ENCODE measurements at regions not wholly inside any gene's neighbourhood (a gene's known extent, or its start where the extent isn't known, plus 50 kb on each side); places are given as distances from the start of the nearest gene placed in this dataset.

DNA sequence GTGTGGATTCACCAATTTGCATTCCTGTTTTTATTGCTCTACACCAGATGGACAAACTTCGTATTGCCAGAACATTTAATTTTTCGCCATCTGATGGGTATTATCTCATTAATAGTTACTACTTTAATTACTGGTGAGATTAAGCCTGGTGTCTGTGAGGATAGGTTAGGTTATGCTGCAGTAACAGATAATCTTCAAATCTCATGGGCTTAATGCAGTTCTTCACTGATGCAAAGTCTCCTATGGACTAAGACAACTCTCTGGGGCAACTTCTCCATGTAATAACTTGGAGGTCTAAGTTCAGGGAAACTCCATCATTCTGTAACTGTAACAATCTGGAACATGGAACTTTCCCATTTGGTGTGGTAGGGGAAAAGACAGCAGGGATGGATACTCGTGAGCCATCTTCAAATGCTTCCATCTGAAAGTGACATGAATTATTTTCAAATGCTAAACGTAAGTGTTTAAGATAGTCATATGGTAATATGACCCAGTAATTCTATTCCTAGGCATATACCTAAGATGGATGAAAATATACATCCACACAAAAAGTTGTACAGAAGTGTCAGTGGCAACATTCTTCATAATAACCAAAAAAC, 111.6 kb downstream of the LEPR start:
- TF ChIP-seq, protein P1, sequence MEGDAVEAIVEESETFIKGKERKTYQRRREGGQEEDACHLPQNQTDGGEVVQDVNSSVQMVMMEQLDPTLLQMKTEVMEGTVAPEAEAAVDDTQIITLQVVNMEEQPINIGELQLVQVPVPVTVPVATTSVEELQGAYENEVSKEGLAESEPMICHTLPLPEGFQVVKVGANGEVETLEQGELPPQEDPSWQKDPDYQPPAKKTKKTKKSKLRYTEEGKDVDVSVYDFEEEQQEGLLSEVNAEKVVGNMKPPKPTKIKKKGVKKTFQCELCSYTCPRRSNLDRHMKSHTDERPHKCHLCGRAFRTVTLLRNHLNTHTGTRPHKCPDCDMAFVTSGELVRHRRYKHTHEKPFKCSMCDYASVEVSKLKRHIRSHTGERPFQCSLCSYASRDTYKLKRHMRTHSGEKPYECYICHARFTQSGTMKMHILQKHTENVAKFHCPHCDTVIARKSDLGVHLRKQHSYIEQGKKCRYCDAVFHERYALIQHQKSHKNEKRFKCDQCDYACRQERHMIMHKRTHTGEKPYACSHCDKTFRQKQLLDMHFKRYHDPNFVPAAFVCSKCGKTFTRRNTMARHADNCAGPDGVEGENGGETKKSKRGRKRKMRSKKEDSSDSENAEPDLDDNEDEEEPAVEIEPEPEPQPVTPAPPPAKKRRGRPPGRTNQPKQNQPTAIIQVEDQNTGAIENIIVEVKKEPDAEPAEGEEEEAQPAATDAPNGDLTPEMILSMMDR (IDR thresholded peaks at IDR 0.05; ENCODE audit: borderline replicate concordance, extremely low read depth, low read length, poor library complexity, severe bottlenecking) = no peak
- no peak for TF ChIP-seq EZH2 (IDR thresholded peaks at IDR 0.05; ENCODE audit: borderline replicate concordance, low read depth, low read length, severe bottlenecking)

Measured in DND-41 (cell line).